GM23338 (cell line): ENCODE measurements at regions not wholly inside any gene's neighbourhood (a gene's known extent, or its start where the extent isn't known, plus 50 kb on each side); places are given as distances from the start of the nearest gene placed in this dataset.

Source experiments
- EZH2 ChIP-seq: fragments of 200-600 bp; sonication (generic); IDR thresholded peaks from one replicate; pipeline ENCODE4 v1.8.0; 2017; ENCODE audit warnings: antibody characterized with exemption, mild to moderate bottlenecking, low read depth; ENCODE audit not compliant: unreplicated experiment
- EZH2phosphoT487 ChIP-seq: fragments of 200-600 bp; sonication (generic); IDR thresholded peaks from one replicate; pipeline ENCODE4 v1.8.1; 2018; ENCODE audit warnings: antibody characterized with exemption; ENCODE audit not compliant: unreplicated experiment
- POLR2AphosphoS5 ChIP-seq: IDR thresholded peaks from 2 replicates; pipeline ENCODE4 v1.6.1; 2016; ENCODE audit warnings: antibody characterized with exemption, low read depth
- STAT1 ChIP-seq: IDR thresholded peaks from one replicate; pipeline ENCODE4 v1.6.1; 2016; ENCODE audit warnings: antibody characterized with exemption; ENCODE audit not compliant: unreplicated experiment
- TF ChIP-seq, protein P1 (sequence below), 2 experiments: fragments of 200-600 bp in 1 of 2; sonication (generic) in 1 of 2; conservative IDR thresholded peaks; 2 replicates each; pipeline versions ENCODE4 v1.5.1 to v1.6.1; 2016 to 2017; ENCODE audit warnings: antibody characterized with exemption in 2 of 2, low read depth in 2 of 2, mild to moderate bottlenecking in 2 of 2, moderate library complexity in 1 of 2

DNA sequence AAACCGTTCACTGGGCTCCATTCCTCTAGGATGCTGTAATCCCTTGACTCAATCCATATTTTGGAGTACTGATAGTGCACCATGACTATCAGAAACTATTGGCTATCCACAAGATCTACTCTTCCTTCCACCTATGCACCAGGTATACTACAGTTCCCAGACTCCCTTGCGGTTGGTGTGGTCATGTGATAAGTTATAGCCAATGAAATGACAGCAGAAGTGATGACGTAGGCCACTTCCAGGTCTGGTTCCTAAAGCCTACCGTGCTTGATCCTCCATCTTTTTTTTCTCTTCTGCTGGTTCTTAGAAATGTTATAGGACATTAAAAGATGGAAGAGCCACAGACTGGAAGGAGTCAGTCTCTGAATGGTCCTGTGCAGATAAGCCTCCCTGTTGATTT is 278.8 kb upstream of the C16orf82 start:
- TF ChIP-seq EZH2 = no peak
- TF ChIP-seq, protein P1, sequence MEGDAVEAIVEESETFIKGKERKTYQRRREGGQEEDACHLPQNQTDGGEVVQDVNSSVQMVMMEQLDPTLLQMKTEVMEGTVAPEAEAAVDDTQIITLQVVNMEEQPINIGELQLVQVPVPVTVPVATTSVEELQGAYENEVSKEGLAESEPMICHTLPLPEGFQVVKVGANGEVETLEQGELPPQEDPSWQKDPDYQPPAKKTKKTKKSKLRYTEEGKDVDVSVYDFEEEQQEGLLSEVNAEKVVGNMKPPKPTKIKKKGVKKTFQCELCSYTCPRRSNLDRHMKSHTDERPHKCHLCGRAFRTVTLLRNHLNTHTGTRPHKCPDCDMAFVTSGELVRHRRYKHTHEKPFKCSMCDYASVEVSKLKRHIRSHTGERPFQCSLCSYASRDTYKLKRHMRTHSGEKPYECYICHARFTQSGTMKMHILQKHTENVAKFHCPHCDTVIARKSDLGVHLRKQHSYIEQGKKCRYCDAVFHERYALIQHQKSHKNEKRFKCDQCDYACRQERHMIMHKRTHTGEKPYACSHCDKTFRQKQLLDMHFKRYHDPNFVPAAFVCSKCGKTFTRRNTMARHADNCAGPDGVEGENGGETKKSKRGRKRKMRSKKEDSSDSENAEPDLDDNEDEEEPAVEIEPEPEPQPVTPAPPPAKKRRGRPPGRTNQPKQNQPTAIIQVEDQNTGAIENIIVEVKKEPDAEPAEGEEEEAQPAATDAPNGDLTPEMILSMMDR (conservative IDR thresholded peaks at IDR 0.05; ENCODE audit: low read depth in 2 of 2) = no peak
- no peak for TF ChIP-seq STAT1
- no peak for TF ChIP-seq POLR2AphosphoS5
- TF ChIP-seq EZH2phosphoT487 = no peak
